HEK293 (cell line): ENCODE measurements at regions not wholly inside any gene's neighbourhood (a gene's known extent, or its start where the extent isn't known, plus 50 kb on each side); places are given as distances from the start of the nearest gene placed in this dataset.
"Not testable (repeated sequence)": the region's sequence is repeated elsewhere in the genome, so short reads cannot be mapped to it uniquely, and the experiment has no call there.

Source experiments
- CTCF ChIA-PET: fragments of 350-600 bp; formaldehyde crosslinking; extraction: SDS; loops from one replicate; lab custom pipeline; 2021; ENCODE audit warnings: antibody characterized with exemption; lab: Yijun Ruan, JAX
- POLR2A ChIA-PET: fragments of 300-600 bp; formaldehyde crosslinking; extraction: SDS; loops from one replicate; lab custom pipeline; 2020; ENCODE audit warnings: antibody characterized with exemption, inconsistent platforms; lab: Yijun Ruan, JAX
- H3K27ac ChIP-seq: fragments of 200-500 bp; sonication (Bioruptor generic); 2 replicates; pipeline ENCODE4 v1.5.1; 2014; ENCODE audit warnings: low read depth, low read length, control low read depth, inconsistent platforms; ENCODE audit errors: extremely low read depth
- H3K36me3 ChIP-seq, 2 experiments: fragments of 200-500 bp in 1 of 2; sonication (Bioruptor generic) in 1 of 2; 1 replicate in 1 of 2; 2 replicates in 1 of 2; pipeline ENCODE4 v1.5.1; 2014 to 2017; ENCODE audit warnings: inconsistent platforms in 2 of 2, low read length in 2 of 2; ENCODE audit not compliant: control insufficient read depth in 2 of 2, insufficient read depth in 1 of 2
- H3K4me1 ChIP-seq: fragments of 200-500 bp; sonication (Bioruptor generic); 2 replicates; pipeline ENCODE4 v1.5.1; 2014; ENCODE audit warnings: mild to moderate bottlenecking, low read length, inconsistent platforms; ENCODE audit not compliant: control insufficient read depth, insufficient read depth
- H3K4me3 ChIP-seq: 2 replicates; pipeline ENCODE4 v1.5.1; 2011; ENCODE audit warnings: low read depth, mild to moderate bottlenecking, control low read depth, low read length, moderate library complexity
- H3K9me3 ChIP-seq: fragments of 200-500 bp; sonication (Bioruptor generic); 2 replicates; pipeline ENCODE4 v1.5.1; 2014; ENCODE audit warnings: low read depth, low read length, inconsistent platforms; ENCODE audit not compliant: control insufficient read depth, insufficient read depth
- HOXC10 ChIP-seq: sonication (generic); formaldehyde crosslinking; IDR thresholded peaks from 2 replicates; pipeline ENCODE4 v1.8.1; 2023; ENCODE audit warnings: mild to moderate bottlenecking, missing genetic modification reagents
- KLF17 ChIP-seq: fragments of 450-650 bp; formaldehyde crosslinking; IDR thresholded peaks from 2 replicates; pipeline ENCODE4 v1.5.1; 2016; ENCODE audit warnings: missing biosample characterization, missing genetic modification characterization
- OVOL3 ChIP-seq: fragments of 450-650 bp; formaldehyde crosslinking; IDR thresholded peaks from 2 replicates; pipeline ENCODE4 v1.5.1; 2016; ENCODE audit warnings: missing biosample characterization, missing genetic modification characterization
- SALL2 ChIP-seq: fragments of 450-650 bp; formaldehyde crosslinking; IDR thresholded peaks from 2 replicates; pipeline ENCODE4 v1.5.0; 2017; ENCODE audit warnings: missing biosample characterization, mild to moderate bottlenecking, missing genetic modification characterization, borderline replicate concordance
- SETDB1 ChIP-seq: IDR thresholded peaks from one replicate; pipeline ENCODE4 v1.6.1; 2017; ENCODE audit warnings: mild to moderate bottlenecking, low read length, moderate library complexity, mixed read lengths; ENCODE audit not compliant: insufficient read length
- ZBTB11 ChIP-seq: fragments of 450-650 bp; formaldehyde crosslinking; conservative IDR thresholded peaks from 2 replicates; pipeline ENCODE4 v1.5.1; 2016; ENCODE audit warnings: low read depth, missing biosample characterization, missing genetic modification characterization
- ZBTB17 ChIP-seq: fragments of 450-650 bp; formaldehyde crosslinking; IDR thresholded peaks from 2 replicates; pipeline ENCODE4 v1.5.1; 2016; ENCODE audit warnings: missing biosample characterization, missing genetic modification characterization
- ZBTB49 ChIP-seq: fragments of 450-650 bp; formaldehyde crosslinking; IDR thresholded peaks from 2 replicates; pipeline ENCODE4 v1.5.1; 2016; ENCODE audit warnings: missing biosample characterization, missing genetic modification characterization, low read depth
- ZBTB8A ChIP-seq: fragments of 450-650 bp; formaldehyde crosslinking; IDR thresholded peaks from 2 replicates; pipeline ENCODE4 v1.5.1; 2016; ENCODE audit warnings: missing biosample characterization, missing genetic modification characterization
- ZEB2 ChIP-seq: fragments of 450-650 bp; formaldehyde crosslinking; IDR thresholded peaks from 2 replicates; pipeline ENCODE4 v1.5.1; 2016; ENCODE audit warnings: missing biosample characterization, missing genetic modification characterization
- ZNF19 ChIP-seq: fragments of 450-650 bp; formaldehyde crosslinking; IDR thresholded peaks from 2 replicates; pipeline ENCODE4; 2016; ENCODE audit warnings: missing biosample characterization, missing genetic modification characterization, low read depth
- ZNF214 ChIP-seq: fragments of 450-650 bp; formaldehyde crosslinking; IDR thresholded peaks from 2 replicates; pipeline ENCODE4 v1.5.1; 2017; ENCODE audit warnings: missing biosample characterization, mild to moderate bottlenecking, missing genetic modification characterization, borderline replicate concordance
- ZNF366 ChIP-seq: fragments of 450-650 bp; formaldehyde crosslinking; conservative IDR thresholded peaks from 2 replicates; pipeline ENCODE4 v1.5.1; 2016; ENCODE audit warnings: missing biosample characterization, missing genetic modification characterization
- ZNF580 ChIP-seq: fragments of 450-650 bp; formaldehyde crosslinking; IDR thresholded peaks from 2 replicates; pipeline ENCODE4 v1.5.1; 2016; ENCODE audit warnings: missing biosample characterization, missing genetic modification characterization
- ZNF623 ChIP-seq: fragments of 450-650 bp; formaldehyde crosslinking; IDR thresholded peaks from 2 replicates; pipeline ENCODE4 v1.5.1; 2016; ENCODE audit warnings: missing biosample characterization, missing genetic modification characterization
- ZXDB ChIP-seq: fragments of 450-650 bp; formaldehyde crosslinking; IDR thresholded peaks from 2 replicates; pipeline ENCODE4 v1.5.1; 2016; ENCODE audit warnings: missing biosample characterization, missing genetic modification characterization

- Histone ChIP-seq H3K9me3 (no peaks in the 10 kb centered on the region), H3K36me3 (no peaks in the 10 kb centered on the region), H3K4me3 (no peak overlapping the region), H3K27ac (no peak overlapping the region), H3K4me1 (peaks cover 5% of the 10 kb centered on the region)
- CTCF ChIA-PET, result interaction anchor here (2.4 kb wide), 1 partner anchor 8 kb away, joined by 17 read pairs; no protein-coding TSS in a partner anchor
- POLR2A ChIA-PET, result no interaction called here
- TF ChIP-seq OVOL3 (tag by site-specific recombination), result no peak
- no peak for TF ChIP-seq ZNF19 (tag by site-specific recombination)
- TF ChIP-seq SALL2, result no peak
- TF ChIP-seq ZXDB (tag by site-specific recombination), result no peak
- no peak for TF ChIP-seq KLF17 (tag by site-specific recombination)
- TF ChIP-seq ZEB2 (tag by site-specific recombination), result no peak
- no peak for TF ChIP-seq ZNF580 (tag by site-specific recombination)
- TF ChIP-seq ZBTB17, result no peak
- no peak for TF ChIP-seq ZBTB11 (tag by site-specific recombination)
- no peak for TF ChIP-seq ZNF623 (tag by site-specific recombination)
- TF ChIP-seq SETDB1, result no peak
- TF ChIP-seq HOXC10, result no peak
- no peak for TF ChIP-seq ZBTB8A (tag by site-specific recombination)
- TF ChIP-seq ZNF214 (tag by site-specific recombination), result no peak
- TF ChIP-seq ZBTB49 (tag by site-specific recombination), result no peak
Observed at GRCh38 chr10:101280511-101280910, 51.2 kb upstream of the LBX1 start.

- CTCF ChIA-PET, result interaction anchor here (1.3 to 2.4 kb wide), 3 partner anchors 8 to 66 kb away, joined by 4 to 17 read pairs (median 6); no protein-coding TSS in a partner anchor
Observed at GRCh38 chr10:101280921-101281320, 51.7 kb upstream of the LBX1 start.

More at GRCh38 chr10:101280921-101281320, 51.7 kb upstream of the LBX1 start:
- POLR2A ChIA-PET, H3K9me3 ChIP-seq, H3K27ac ChIP-seq, H3K4me3 ChIP-seq, H3K36me3 ChIP-seq, H3K4me1 ChIP-seq: not testable (repeated sequence)
- TF ChIP-seq ZNF366 (tag by site-specific recombination), result peak; percentile 93
